RWPE2 (cell line): ENCODE measurements at regions not wholly inside any gene's neighbourhood (a gene's known extent, or its start where the extent isn't known, plus 50 kb on each side); places are given as distances from the start of the nearest gene placed in this dataset.

Experiments used
- ATAC-seq: fragments of 200-7000 bp; cut with Tn5 transposase; 3 replicates; pipeline ENCODE4 v1.9.1; 2021; ENCODE audit warnings: low read depth
- DNase-seq: peaks from one replicate; pipeline ENCODE4 v3.0.0-alpha.2; 2020; ENCODE audit warnings: low spot score
- H3K27ac ChIP-seq: fragments of 450-650 bp; 2 replicates; pipeline ENCODE4 v1.5.1; 2017; ENCODE audit warnings: mild to moderate bottlenecking; ENCODE audit not compliant: poor library complexity, severe bottlenecking
- H3K27me3 ChIP-seq: fragments of 250-450 bp; sonication (Bioruptor Pico); 2 replicates; pipeline ENCODE4 v1.5.1; 2021; ENCODE audit warnings: mild to moderate bottlenecking, moderate library complexity; ENCODE audit not compliant: insufficient read depth, poor library complexity, severe bottlenecking
- H3K36me3 ChIP-seq: fragments of 250-450 bp; sonication (Bioruptor Pico); 2 replicates; pipeline ENCODE4 v1.5.1; 2020; ENCODE audit warnings: low read depth, mild to moderate bottlenecking, moderate library complexity
- H3K4me1 ChIP-seq: fragments of 250-450 bp; sonication (Bioruptor Pico); 2 replicates; pipeline ENCODE4 v1.5.1; 2021; ENCODE audit warnings: mild to moderate bottlenecking, moderate library complexity; ENCODE audit not compliant: insufficient read depth, poor library complexity, severe bottlenecking
- H3K4me3 ChIP-seq: fragments of 250-450 bp; sonication (Bioruptor Pico); 2 replicates; pipeline ENCODE4 v1.5.1; 2021; ENCODE audit warnings: mild to moderate bottlenecking, moderate library complexity; ENCODE audit not compliant: severe bottlenecking
- H3K9me3 ChIP-seq: fragments of 250-450 bp; sonication (Bioruptor Pico); 2 replicates; pipeline ENCODE4 v1.5.1; 2021; ENCODE audit warnings: mild to moderate bottlenecking, moderate library complexity; ENCODE audit not compliant: severe bottlenecking
- CTCF ChIP-seq: fragments of 450-650 bp; IDR thresholded peaks from one replicate; pipeline ENCODE4 v1.5.1; 2017; ENCODE audit warnings: mild to moderate bottlenecking, moderate library complexity; ENCODE audit not compliant: poor library complexity, severe bottlenecking

GRCh38 chr15:69789648-69790393, 307.9 kb downstream of the TLE3 start:
- no peak overlapping the region for H3K27ac ChIP-seq
- no peaks in the 10 kb centered on the region for H3K27me3 ChIP-seq
- DNase-seq (no peak), ATAC-seq (no peak)
- TF ChIP-seq CTCF, result no peak
- no peak overlapping the region for H3K4me3 ChIP-seq
- no peaks in the 10 kb centered on the region for H3K9me3 ChIP-seq
- peaks cover 5% of the 10 kb centered on the region for H3K4me1 ChIP-seq
- H3K36me3 ChIP-seq, result no peaks in the 10 kb centered on the region

- no peak for DNase-seq
- TF ChIP-seq CTCF, result no peak
- Histone ChIP-seq H3K4me3 (no peak overlapping the region), H3K4me1 (peaks cover 10% of the 10 kb centered on the region), H3K36me3 (no peaks in the 10 kb centered on the region), H3K9me3 (no peaks in the 10 kb centered on the region), H3K27ac (no peak overlapping the region), H3K27me3 (no peaks in the 10 kb centered on the region)
- no peak for ATAC-seq
Observed at GRCh38 chr15:69790632-69791031, 307.1 kb downstream of the TLE3 start.

GRCh38 chr15:69792823-69793222, 304.9 kb downstream of the TLE3 start:
- H3K9me3 ChIP-seq, result no peaks in the 10 kb centered on the region
- no peak overlapping the region for H3K4me3 ChIP-seq
- no peak for ATAC-seq
- no peak for DNase-seq
- H3K36me3 ChIP-seq, result no peaks in the 10 kb centered on the region
- no peak overlapping the region for H3K27ac ChIP-seq
- no peak for TF ChIP-seq CTCF
- H3K27me3 ChIP-seq, result no peaks in the 10 kb centered on the region
- peaks cover 10% of the 10 kb centered on the region for H3K4me1 ChIP-seq

- H3K9me3 ChIP-seq, result no peaks in the 10 kb centered on the region
- no peak overlapping the region for H3K27ac ChIP-seq
- no peaks in the 10 kb centered on the region for H3K36me3 ChIP-seq
- H3K4me3 ChIP-seq, result no peak overlapping the region
- H3K27me3 ChIP-seq, result no peaks in the 10 kb centered on the region
- no peak for ATAC-seq
- peaks cover 10% of the 10 kb centered on the region for H3K4me1 ChIP-seq
- DNase-seq, result no peak
- TF ChIP-seq CTCF, result no peak
Observed at GRCh38 chr15:69793431-69793780, 304.3 kb downstream of the TLE3 start.

- ATAC-seq (no peak), DNase-seq (no peak)
- Histone ChIP-seq H3K27ac (no peak overlapping the region), H3K27me3 (no peaks in the 10 kb centered on the region), H3K4me1 (peaks cover 10% of the 10 kb centered on the region), H3K9me3 (no peaks in the 10 kb centered on the region), H3K36me3 (no peaks in the 10 kb centered on the region), H3K4me3 (no peak overlapping the region)
- TF ChIP-seq CTCF, result no peak
Observed at GRCh38 chr15:69793781-69794451, 303.8 kb downstream of the TLE3 start.
